ENCODE measurements at regions not wholly inside any gene's neighbourhood (a gene's known extent, or its start where the extent isn't known, plus 50 kb on each side); places are given as distances from the start of the nearest gene placed in this dataset.

GRCh38 chr22:34934261-34934660 lies 131.7 kb upstream of the ISX start:
- Mint-ChIP-seq H3K4me1 (peaks cover 6% of the 10 kb centered on the region), H3K27me3 (ENCODE audit: insufficient read depth, low read depth) (peaks cover 4% of the 10 kb centered on the region), H3K4me3 (no peak overlapping the region), H3K27ac (no peak overlapping the region), H3K9me3 (peaks cover 1% of the 10 kb centered on the region), H3K36me3 (no peaks in the 10 kb centered on the region)
- no peak overlapping the region for H2AFZ ChIP-seq (replicated peaks)
- no peaks in the 10 kb centered on the region for H3K79me2 ChIP-seq (ENCODE audit: low read depth)
- no peaks in the 10 kb centered on the region for H3K36me3 ChIP-seq
- no peaks in the 10 kb centered on the region for H4K20me1 ChIP-seq (ENCODE audit: low read depth)
- no peaks in the 10 kb centered on the region for H3K9me3 ChIP-seq (ENCODE audit: low read depth)
- H3K4me2 ChIP-seq: no peak overlapping the region
- no peak for DNase-seq (ENCODE audit: low spot score)
- H3F3A ChIP-seq (ENCODE audit: low read depth): no peaks in the 10 kb centered on the region
- H3K27me3 ChIP-seq: no peaks in the 10 kb centered on the region
- H3K4me1 ChIP-seq: no peaks in the 10 kb centered on the region
- no peak overlapping the region for H3K9ac ChIP-seq
- H3K27ac ChIP-seq: no peak overlapping the region
- TF ChIP-seq EZH2 (IDR thresholded peaks at IDR 0.05) (no peak), EZH2phosphoT487 (IDR thresholded peaks at IDR 0.05) (no peak)
- TF ChIP-seq, protein P1, sequence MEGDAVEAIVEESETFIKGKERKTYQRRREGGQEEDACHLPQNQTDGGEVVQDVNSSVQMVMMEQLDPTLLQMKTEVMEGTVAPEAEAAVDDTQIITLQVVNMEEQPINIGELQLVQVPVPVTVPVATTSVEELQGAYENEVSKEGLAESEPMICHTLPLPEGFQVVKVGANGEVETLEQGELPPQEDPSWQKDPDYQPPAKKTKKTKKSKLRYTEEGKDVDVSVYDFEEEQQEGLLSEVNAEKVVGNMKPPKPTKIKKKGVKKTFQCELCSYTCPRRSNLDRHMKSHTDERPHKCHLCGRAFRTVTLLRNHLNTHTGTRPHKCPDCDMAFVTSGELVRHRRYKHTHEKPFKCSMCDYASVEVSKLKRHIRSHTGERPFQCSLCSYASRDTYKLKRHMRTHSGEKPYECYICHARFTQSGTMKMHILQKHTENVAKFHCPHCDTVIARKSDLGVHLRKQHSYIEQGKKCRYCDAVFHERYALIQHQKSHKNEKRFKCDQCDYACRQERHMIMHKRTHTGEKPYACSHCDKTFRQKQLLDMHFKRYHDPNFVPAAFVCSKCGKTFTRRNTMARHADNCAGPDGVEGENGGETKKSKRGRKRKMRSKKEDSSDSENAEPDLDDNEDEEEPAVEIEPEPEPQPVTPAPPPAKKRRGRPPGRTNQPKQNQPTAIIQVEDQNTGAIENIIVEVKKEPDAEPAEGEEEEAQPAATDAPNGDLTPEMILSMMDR (IDR thresholded peaks at IDR 0.05): no peak
- H3K4me3 ChIP-seq: no peak overlapping the region

DNA sequence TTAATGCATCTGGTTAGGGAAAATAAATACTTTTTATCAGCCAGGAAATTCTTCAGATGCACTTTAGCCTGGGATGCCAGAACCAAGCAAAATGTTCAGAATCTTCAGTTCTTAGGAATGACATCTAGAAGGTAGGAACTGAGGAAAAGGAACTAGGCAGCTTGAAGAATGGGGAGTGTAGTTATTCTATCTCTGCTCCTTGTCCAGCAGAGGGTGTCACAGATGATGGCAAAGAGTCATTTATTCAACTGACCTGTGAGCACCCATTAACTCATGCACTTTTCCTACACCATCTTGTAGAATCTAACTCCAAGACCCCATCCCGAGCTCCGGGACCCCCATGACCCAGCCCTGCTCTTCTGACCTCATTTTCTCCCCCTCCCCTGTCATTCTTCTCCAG lies 122.1 kb upstream of the ISX start:
- H3K4me1 ChIP-seq: no peaks in the 10 kb centered on the region
- H3K79me2 ChIP-seq (ENCODE audit: low read depth): no peaks in the 10 kb centered on the region
- no peak overlapping the region for H3K9ac ChIP-seq
- Mint-ChIP-seq H3K4me3 (no peak overlapping the region), H3K36me3 (no peaks in the 10 kb centered on the region), H3K4me1 (no peaks in the 10 kb centered on the region), H3K27ac (no peak overlapping the region), H3K9me3 (peaks cover under 1% of the 10 kb centered on the region), H3K27me3 (ENCODE audit: insufficient read depth, low read depth) (peaks cover 2% of the 10 kb centered on the region)
- no peak overlapping the region for H3K4me2 ChIP-seq
- no peaks in the 10 kb centered on the region for H3K9me3 ChIP-seq (ENCODE audit: low read depth)
- peak; percentile 13 for DNase-seq (ENCODE audit: low spot score)
- TF ChIP-seq EZH2 (IDR thresholded peaks at IDR 0.05) (no peak), EZH2phosphoT487 (IDR thresholded peaks at IDR 0.05) (no peak)
- TF ChIP-seq, protein P1 (IDR thresholded peaks at IDR 0.05): peak; percentile 39
- H4K20me1 ChIP-seq (ENCODE audit: low read depth): no peaks in the 10 kb centered on the region
- H3F3A ChIP-seq (ENCODE audit: low read depth): no peaks in the 10 kb centered on the region
- H2AFZ ChIP-seq (replicated peaks): peak overlapping the region; percentile 9
- no peaks in the 10 kb centered on the region for H3K36me3 ChIP-seq
- no peak overlapping the region for H3K4me3 ChIP-seq
- H3K27ac ChIP-seq: no peak overlapping the region
- no peaks in the 10 kb centered on the region for H3K27me3 ChIP-seq

DNA sequence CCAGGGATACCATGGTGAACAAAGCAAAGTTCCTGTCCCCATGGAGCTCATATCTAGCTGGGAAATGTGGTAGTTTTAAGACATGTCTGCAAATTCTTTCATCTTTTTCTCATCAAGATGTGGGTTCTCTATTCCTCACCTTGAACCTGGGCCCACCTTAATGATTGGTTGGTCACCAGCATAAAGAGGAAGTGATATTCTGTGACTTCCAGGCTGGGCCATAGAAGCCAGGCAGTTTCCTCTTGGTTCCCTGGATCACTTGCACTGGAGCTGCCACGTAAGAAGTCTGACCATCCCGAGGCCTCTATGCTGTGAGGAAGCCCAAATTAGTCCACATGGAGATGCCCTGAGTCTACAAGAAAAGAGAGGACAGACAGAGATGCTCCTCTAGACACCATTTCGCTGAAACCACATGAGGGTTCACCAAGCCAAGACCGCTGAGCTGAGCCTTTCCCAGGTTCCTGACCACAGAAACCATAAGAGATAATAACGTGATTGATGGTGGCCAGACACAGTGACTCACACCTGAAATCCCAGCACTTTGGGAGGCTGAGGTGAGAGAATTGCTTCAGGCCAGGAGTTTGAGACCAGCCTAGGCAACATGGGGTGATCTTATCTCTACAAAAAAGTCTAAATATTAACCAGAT lies 119.5 kb upstream of the ISX start:
- H4K20me1 ChIP-seq (ENCODE audit: low read depth): no peaks in the 10 kb centered on the region
- TF ChIP-seq EZH2phosphoT487 (IDR thresholded peaks at IDR 0.05) (no peak), EZH2 (IDR thresholded peaks at IDR 0.05) (no peak)
- TF ChIP-seq, protein P1 (IDR thresholded peaks at IDR 0.05): no peak
- Mint-ChIP-seq H3K4me1 (peaks cover 9% of the 10 kb centered on the region), H3K4me3 (no peak overlapping the region), H3K9me3 (no peaks in the 10 kb centered on the region), H3K27me3 (ENCODE audit: insufficient read depth, low read depth) (peaks cover 3% of the 10 kb centered on the region), H3K36me3 (no peaks in the 10 kb centered on the region), H3K27ac (no peak overlapping the region)
- no peak for DNase-seq (ENCODE audit: low spot score)
- H3K27me3 ChIP-seq: no peaks in the 10 kb centered on the region
- H3K27ac ChIP-seq: no peak overlapping the region
- no peaks in the 10 kb centered on the region for H3K36me3 ChIP-seq
- peaks cover 13% of the 10 kb centered on the region for H3K4me1 ChIP-seq
- H3K4me3 ChIP-seq: no peak overlapping the region
- H3K9ac ChIP-seq: no peak overlapping the region
- H3F3A ChIP-seq (ENCODE audit: low read depth): no peaks in the 10 kb centered on the region
- no peak overlapping the region for H2AFZ ChIP-seq (replicated peaks)
- H3K9me3 ChIP-seq (ENCODE audit: low read depth): no peaks in the 10 kb centered on the region
- H3K4me2 ChIP-seq: no peak overlapping the region
- H3K79me2 ChIP-seq (ENCODE audit: low read depth): no peaks in the 10 kb centered on the region
